ENCODE measurements at regions not wholly inside any gene's neighbourhood (a gene's known extent, or its start where the extent isn't known, plus 50 kb on each side); places are given as distances from the start of the nearest gene placed in this dataset.
A peak's percentile ranks its signal among the peaks of the same experiment; 100 is the strongest.

DNA sequence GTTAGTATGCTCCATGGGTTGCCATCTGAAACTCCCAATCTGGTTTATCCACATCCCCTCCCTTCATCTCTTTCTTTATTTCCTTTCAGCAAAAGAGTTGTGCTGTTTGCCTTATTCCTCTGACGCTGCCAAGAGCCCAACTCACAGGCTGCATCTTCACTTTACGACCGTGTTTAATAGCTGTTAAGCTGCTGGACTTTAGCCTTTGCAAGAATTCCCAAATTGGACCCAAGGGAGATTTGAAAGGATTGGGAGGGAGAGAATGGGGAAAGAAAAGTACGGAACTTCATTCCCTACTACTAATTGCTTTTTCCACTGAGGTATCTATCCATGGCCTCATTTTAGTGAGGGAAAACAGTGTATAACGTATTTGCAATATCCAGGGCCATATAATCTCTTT, 263.4 kb upstream of the MEIS1 start (continued):
- TF ChIP-seq, protein P1, sequence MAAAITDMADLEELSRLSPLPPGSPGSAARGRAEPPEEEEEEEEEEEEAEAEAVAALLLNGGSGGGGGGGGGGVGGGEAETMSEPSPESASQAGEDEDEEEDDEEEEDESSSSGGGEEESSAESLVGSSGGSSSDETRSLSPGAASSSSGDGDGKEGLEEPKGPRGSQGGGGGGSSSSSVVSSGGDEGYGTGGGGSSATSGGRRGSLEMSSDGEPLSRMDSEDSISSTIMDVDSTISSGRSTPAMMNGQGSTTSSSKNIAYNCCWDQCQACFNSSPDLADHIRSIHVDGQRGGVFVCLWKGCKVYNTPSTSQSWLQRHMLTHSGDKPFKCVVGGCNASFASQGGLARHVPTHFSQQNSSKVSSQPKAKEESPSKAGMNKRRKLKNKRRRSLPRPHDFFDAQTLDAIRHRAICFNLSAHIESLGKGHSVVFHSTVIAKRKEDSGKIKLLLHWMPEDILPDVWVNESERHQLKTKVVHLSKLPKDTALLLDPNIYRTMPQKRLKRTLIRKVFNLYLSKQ (tag by site-specific recombination; IDR thresholded peaks at IDR 0.05; ENCODE audit: borderline replicate concordance), result no peak
- TF ChIP-seq ZNF157 (tag by site-specific recombination; IDR thresholded peaks at IDR 0.05) (no peak), TRIM28 (IDR thresholded peaks at IDR 0.05; ENCODE audit: borderline replicate concordance, low read length) (0 out of 2 replicates have a peak, but pooled peaks have one; percentile 20), MZF1 (tag by site-specific recombination; IDR thresholded peaks at IDR 0.05; ENCODE audit: borderline replicate concordance) (0 out of 2 replicates have a peak, but pooled peaks have one; percentile 51)
- TF ChIP-seq, protein P2, sequence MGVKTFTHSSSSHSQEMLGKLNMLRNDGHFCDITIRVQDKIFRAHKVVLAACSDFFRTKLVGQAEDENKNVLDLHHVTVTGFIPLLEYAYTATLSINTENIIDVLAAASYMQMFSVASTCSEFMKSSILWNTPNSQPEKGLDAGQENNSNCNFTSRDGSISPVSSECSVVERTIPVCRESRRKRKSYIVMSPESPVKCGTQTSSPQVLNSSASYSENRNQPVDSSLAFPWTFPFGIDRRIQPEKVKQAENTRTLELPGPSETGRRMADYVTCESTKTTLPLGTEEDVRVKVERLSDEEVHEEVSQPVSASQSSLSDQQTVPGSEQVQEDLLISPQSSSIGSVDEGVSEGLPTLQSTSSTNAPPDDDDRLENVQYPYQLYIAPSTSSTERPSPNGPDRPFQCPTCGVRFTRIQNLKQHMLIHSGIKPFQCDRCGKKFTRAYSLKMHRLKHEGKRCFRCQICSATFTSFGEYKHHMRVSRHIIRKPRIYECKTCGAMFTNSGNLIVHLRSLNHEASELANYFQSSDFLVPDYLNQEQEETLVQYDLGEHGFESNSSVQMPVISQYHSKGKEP (tag by site-specific recombination; IDR thresholded peaks at IDR 0.05), result peak; percentile 90
- TF ChIP-seq, protein P3, sequence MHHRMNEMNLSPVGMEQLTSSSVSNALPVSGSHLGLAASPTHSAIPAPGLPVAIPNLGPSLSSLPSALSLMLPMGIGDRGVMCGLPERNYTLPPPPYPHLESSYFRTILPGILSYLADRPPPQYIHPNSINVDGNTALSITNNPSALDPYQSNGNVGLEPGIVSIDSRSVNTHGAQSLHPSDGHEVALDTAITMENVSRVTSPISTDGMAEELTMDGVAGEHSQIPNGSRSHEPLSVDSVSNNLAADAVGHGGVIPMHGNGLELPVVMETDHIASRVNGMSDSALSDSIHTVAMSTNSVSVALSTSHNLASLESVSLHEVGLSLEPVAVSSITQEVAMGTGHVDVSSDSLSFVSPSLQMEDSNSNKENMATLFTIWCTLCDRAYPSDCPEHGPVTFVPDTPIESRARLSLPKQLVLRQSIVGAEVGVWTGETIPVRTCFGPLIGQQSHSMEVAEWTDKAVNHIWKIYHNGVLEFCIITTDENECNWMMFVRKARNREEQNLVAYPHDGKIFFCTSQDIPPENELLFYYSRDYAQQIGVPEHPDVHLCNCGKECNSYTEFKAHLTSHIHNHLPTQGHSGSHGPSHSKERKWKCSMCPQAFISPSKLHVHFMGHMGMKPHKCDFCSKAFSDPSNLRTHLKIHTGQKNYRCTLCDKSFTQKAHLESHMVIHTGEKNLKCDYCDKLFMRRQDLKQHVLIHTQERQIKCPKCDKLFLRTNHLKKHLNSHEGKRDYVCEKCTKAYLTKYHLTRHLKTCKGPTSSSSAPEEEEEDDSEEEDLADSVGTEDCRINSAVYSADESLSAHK (tag by site-specific recombination; IDR thresholded peaks at IDR 0.05), result peak; percentile 46
- TF ChIP-seq, protein P4, sequence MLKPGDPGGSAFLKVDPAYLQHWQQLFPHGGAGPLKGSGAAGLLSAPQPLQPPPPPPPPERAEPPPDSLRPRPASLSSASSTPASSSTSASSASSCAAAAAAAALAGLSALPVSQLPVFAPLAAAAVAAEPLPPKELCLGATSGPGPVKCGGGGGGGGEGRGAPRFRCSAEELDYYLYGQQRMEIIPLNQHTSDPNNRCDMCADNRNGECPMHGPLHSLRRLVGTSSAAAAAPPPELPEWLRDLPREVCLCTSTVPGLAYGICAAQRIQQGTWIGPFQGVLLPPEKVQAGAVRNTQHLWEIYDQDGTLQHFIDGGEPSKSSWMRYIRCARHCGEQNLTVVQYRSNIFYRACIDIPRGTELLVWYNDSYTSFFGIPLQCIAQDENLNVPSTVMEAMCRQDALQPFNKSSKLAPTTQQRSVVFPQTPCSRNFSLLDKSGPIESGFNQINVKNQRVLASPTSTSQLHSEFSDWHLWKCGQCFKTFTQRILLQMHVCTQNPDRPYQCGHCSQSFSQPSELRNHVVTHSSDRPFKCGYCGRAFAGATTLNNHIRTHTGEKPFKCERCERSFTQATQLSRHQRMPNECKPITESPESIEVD (tag by site-specific recombination; IDR thresholded peaks at IDR 0.05), result peak; percentile 70
- TF ChIP-seq, protein P5, sequence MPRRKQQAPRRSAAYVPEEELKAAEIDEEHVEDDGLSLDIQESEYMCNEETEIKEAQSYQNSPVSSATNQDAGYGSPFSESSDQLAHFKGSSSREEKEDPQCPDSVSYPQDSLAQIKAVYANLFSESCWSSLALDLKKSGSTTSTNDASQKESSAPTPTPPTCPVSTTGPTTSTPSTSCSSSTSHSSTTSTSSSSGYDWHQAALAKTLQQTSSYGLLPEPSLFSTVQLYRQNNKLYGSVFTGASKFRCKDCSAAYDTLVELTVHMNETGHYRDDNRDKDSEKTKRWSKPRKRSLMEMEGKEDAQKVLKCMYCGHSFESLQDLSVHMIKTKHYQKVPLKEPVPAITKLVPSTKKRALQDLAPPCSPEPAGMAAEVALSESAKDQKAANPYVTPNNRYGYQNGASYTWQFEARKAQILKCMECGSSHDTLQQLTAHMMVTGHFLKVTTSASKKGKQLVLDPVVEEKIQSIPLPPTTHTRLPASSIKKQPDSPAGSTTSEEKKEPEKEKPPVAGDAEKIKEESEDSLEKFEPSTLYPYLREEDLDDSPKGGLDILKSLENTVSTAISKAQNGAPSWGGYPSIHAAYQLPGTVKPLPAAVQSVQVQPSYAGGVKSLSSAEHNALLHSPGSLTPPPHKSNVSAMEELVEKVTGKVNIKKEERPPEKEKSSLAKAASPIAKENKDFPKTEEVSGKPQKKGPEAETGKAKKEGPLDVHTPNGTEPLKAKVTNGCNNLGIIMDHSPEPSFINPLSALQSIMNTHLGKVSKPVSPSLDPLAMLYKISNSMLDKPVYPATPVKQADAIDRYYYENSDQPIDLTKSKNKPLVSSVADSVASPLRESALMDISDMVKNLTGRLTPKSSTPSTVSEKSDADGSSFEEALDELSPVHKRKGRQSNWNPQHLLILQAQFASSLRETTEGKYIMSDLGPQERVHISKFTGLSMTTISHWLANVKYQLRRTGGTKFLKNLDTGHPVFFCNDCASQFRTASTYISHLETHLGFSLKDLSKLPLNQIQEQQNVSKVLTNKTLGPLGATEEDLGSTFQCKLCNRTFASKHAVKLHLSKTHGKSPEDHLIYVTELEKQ (tag by site-specific recombination; IDR thresholded peaks at IDR 0.05; ENCODE audit: borderline replicate concordance), result peak; percentile 55; the same call in 1 of the 2 replicates

DNA sequence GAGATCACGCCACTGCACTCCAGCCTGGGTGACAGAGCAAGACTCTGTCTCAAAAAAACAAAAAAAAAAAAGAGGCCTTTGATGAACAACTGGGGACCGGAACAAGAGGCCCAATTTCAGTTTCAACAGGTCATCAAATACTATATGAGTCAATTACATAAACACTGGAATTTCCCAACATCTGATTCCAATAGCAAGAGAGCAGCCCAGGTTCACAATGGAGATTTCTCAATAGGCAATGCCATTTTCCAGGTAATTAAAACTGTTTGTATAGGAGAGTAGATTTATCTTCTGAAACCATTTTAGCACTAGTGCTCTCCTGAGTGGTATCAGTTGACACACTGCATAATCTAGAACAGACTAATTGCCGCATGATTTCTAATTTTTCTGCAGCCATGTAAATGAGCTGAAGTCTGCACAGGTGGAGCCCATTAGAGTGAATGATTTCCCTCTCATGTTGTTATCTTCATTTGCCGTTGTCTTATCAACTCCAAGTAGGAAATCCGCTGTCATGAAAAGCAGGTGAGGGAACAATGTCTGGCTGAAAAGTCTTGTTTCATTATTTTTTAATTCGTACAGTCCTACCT, 264.1 kb upstream of the MEIS1 start:
- Histone ChIP-seq H3K27ac (ENCODE audit: extremely low read depth, low read depth, low read length) (no peak overlapping the region), H3K36me3 (ENCODE audit: control insufficient read depth in 2 of 2, insufficient read depth in 1 of 2, low read length in 2 of 2) (no peaks in the 10 kb centered on the region), H3K4me1 (ENCODE audit: control insufficient read depth, insufficient read depth, low read length) (peaks cover 8% of the 10 kb centered on the region; the same call in 1 of the 2 replicates), H3K4me3 (ENCODE audit: low read depth, low read length) (no peak overlapping the region), H3K9me3 (ENCODE audit: control insufficient read depth, insufficient read depth, low read depth, low read length) (no peaks in the 10 kb centered on the region)
- CTCF ChIA-PET, result no interaction called here
- POLR2A ChIA-PET, result no interaction called here
- TF ChIP-seq WT1 (tag by site-specific recombination; IDR thresholded peaks at IDR 0.05) (peak; percentile 64), MYNN (tag by site-specific recombination; IDR thresholded peaks at IDR 0.05; ENCODE audit: borderline replicate concordance) (no peak), KLF16 (tag by site-specific recombination; IDR thresholded peaks at IDR 0.05) (no peak), ZNF391 (tag by site-specific recombination; IDR thresholded peaks at IDR 0.05; ENCODE audit: borderline replicate concordance, low read depth) (no peak), HOXC10 (CRISPR knock-in tag; IDR thresholded peaks at IDR 0.05) (no peak), HOXA7 (CRISPR knock-in tag; IDR thresholded peaks at IDR 0.05; ENCODE audit: borderline replicate concordance) (no peak), ZNF785 (tag by site-specific recombination; IDR thresholded peaks at IDR 0.05) (no peak), ZNF530 (tag by site-specific recombination; IDR thresholded peaks at IDR 0.05; ENCODE audit: low read depth) (no peak), ZNF558 (tag by site-specific recombination; IDR thresholded peaks at IDR 0.05) (no peak), ZNF132 (tag by site-specific recombination; IDR thresholded peaks at IDR 0.05; ENCODE audit: borderline replicate concordance) (no peak), YY1 (tag by site-specific recombination; IDR thresholded peaks at IDR 0.05) (no peak)
- TF ChIP-seq, protein P6, sequence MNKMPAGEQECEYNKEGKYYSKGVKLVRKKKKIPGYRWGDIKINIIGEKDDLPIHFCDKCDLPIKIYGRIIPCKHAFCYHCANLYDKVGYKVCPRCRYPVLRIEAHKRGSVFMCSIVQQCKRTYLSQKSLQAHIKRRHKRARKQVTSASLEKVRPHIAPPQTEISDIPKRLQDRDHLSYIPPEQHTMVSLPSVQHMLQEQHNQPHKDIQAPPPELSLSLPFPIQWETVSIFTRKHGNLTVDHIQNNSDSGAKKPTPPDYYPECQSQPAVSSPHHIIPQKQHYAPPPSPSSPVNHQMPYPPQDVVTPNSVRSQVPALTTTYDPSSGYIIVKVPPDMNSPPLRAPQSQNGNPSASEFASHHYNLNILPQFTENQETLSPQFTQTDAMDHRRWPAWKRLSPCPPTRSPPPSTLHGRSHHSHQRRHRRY (tag by site-specific recombination; IDR thresholded peaks at IDR 0.05), result no peak
- TF ChIP-seq, protein P7, sequence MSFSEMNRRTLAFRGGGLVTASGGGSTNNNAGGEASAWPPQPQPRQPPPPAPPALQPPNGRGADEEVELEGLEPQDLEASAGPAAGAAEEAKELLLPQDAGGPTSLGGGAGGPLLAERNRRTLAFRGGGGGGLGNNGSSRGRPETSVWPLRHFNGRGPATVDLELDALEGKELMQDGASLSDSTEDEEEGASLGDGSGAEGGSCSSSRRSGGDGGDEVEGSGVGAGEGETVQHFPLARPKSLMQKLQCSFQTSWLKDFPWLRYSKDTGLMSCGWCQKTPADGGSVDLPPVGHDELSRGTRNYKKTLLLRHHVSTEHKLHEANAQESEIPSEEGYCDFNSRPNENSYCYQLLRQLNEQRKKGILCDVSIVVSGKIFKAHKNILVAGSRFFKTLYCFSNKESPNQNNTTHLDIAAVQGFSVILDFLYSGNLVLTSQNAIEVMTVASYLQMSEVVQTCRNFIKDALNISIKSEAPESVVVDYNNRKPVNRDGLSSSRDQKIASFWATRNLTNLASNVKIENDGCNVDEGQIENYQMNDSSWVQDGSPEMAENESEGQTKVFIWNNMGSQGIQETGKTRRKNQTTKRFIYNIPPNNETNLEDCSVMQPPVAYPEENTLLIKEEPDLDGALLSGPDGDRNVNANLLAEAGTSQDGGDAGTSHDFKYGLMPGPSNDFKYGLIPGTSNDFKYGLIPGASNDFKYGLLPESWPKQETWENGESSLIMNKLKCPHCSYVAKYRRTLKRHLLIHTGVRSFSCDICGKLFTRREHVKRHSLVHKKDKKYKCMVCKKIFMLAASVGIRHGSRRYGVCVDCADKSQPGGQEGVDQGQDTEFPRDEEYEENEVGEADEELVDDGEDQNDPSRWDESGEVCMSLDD (tag by site-specific recombination; IDR thresholded peaks at IDR 0.05), result no peak
